PC-3 (cell line): ENCODE measurements at regions not wholly inside any gene's neighbourhood (a gene's known extent, or its start where the extent isn't known, plus 50 kb on each side); places are given as distances from the start of the nearest gene placed in this dataset.

ENCODE experiments used
- ATAC-seq: fragments of 200-7000 bp; cut with Tn5 transposase; 2 replicates; pipeline ENCODE4 v1.9.1; 2020; ENCODE audit warnings: mild to moderate bottlenecking, moderate library complexity
- BruUV-seq: library from RNA; stranded (reverse); fragments of 400-500 nt; replicated peaks from 2 replicates; lab custom pipeline; 2021; lab: Mats Ljungman, UMichigan
- CTCF ChIA-PET: fragments of 300-600 bp; sonication (Branson Sonifier 250); formaldehyde crosslinking; loops from one replicate; lab custom pipeline; 2022; ENCODE audit warnings: antibody characterized with exemption; lab: Charles Lee
- POLR2A ChIA-PET: fragments of 300-600 bp; sonication (Branson Sonifier 250); formaldehyde crosslinking; loops from one replicate; lab custom pipeline; 2022; ENCODE audit warnings: antibody characterized with exemption; ENCODE audit not compliant: unreplicated experiment; lab: Charles Lee
- DNase-seq: peaks from one replicate; pipeline ENCODE4 v3.0.0-alpha.2; 2015
- H2AFZ ChIP-seq: fragments of 300-600 bp; sonication (generic); 2 replicates; pipeline ENCODE4 v1.6.0; 2016; ENCODE audit warnings: antibody characterized with exemption, low read length
- H3F3A ChIP-seq: fragments of 300-600 bp; sonication (generic); one replicate; pipeline ENCODE4 v1.6.0; 2017; ENCODE audit warnings: antibody characterized with exemption, low read length, control low read depth, mild to moderate bottlenecking; ENCODE audit not compliant: unreplicated experiment
- H3K27ac ChIP-seq: fragments of 300-600 bp; sonication (generic); 2 replicates; pipeline ENCODE4 v1.5.1; 2016; ENCODE audit warnings: mild to moderate bottlenecking, low read length
- H3K27me3 ChIP-seq: fragments of 300-600 bp; sonication (generic); 2 replicates; pipeline ENCODE4 v1.6.1; 2016; ENCODE audit warnings: low read length, mixed read lengths
- H3K36me3 ChIP-seq: fragments of 300-600 bp; sonication (generic); 2 replicates; pipeline ENCODE4 v1.6.1; 2016; ENCODE audit warnings: low read depth, mixed run types, low read length, mixed read lengths
- H3K4me1 ChIP-seq: fragments of 300-600 bp; sonication (generic); 2 replicates; pipeline ENCODE4 v1.5.1; 2016; ENCODE audit warnings: low read length; ENCODE audit not compliant: insufficient read depth
- H3K4me2 ChIP-seq: fragments of 300-600 bp; sonication (generic); 2 replicates; pipeline ENCODE4 v1.6.0; 2016; ENCODE audit warnings: low read length
- H3K4me3 ChIP-seq: fragments of 300-600 bp; sonication (generic); 2 replicates; pipeline ENCODE4 v1.5.1; 2016; ENCODE audit warnings: mild to moderate bottlenecking, low read length, mixed read lengths
- H3K79me2 ChIP-seq: fragments of 300-600 bp; sonication (generic); 2 replicates; pipeline ENCODE4 v1.6.1; 2017; ENCODE audit warnings: low read length, mixed read lengths
- H3K9ac ChIP-seq: fragments of 300-600 bp; sonication (generic); 2 replicates; pipeline ENCODE4 v1.6.0; 2016; ENCODE audit warnings: mild to moderate bottlenecking, low read length
- H3K9me2 ChIP-seq: fragments of 300-600 bp; sonication (generic); replicated peaks from 2 replicates; pipeline ENCODE4 v1.6.1; 2016; ENCODE audit warnings: mixed run types, low read length, mixed read lengths
- H3K9me3 ChIP-seq: fragments of 300-600 bp; sonication (generic); 2 replicates; pipeline ENCODE4 v1.6.1; 2016; ENCODE audit warnings: low read length, mixed read lengths
- H4K20me1 ChIP-seq: fragments of 300-600 bp; sonication (generic); 2 replicates; pipeline ENCODE4 v1.6.1; 2016; ENCODE audit warnings: low read length, mixed read lengths
- CTCF ChIP-seq: fragments of 300-600 bp; sonication (generic); conservative IDR thresholded peaks from 2 replicates; pipeline ENCODE4 v1.5.1; 2017; ENCODE audit warnings: antibody characterized with exemption, low read depth, mild to moderate bottlenecking, low read length
- EZH2 ChIP-seq: fragments of 300-600 bp; sonication (generic); IDR thresholded peaks from one replicate; pipeline ENCODE4 v1.6.1; 2017; ENCODE audit warnings: antibody characterized with exemption, mild to moderate bottlenecking, low read length; ENCODE audit not compliant: unreplicated experiment
- EZH2phosphoT487 ChIP-seq: fragments of 300-600 bp; sonication (generic); IDR thresholded peaks from 2 replicates; pipeline ENCODE4 v1.6.1; 2018; ENCODE audit warnings: mild to moderate bottlenecking, antibody characterized with exemption, low read length, borderline replicate concordance
- intact Hi-C: fragments of 100-400 bp; cut with micrococcal nuclease; formaldehyde crosslinking; loops from 2 replicates; pipeline ENCODE4 v1.9.0; 2023

- ATAC-seq (no peak), DNase-seq (no peak)
- H3K9ac ChIP-seq: no peak overlapping the region
- no peaks in the 10 kb centered on the region for H3K9me2 ChIP-seq
- ChIA-PET CTCF (no interaction called here), POLR2A (no interaction called here)
- TF ChIP-seq EZH2 (no peak), CTCF (no peak), EZH2phosphoT487 (no peak)
- no peak overlapping the region for H3K27ac ChIP-seq
- no TSS peak for BruUV-seq
- H3K4me1 ChIP-seq: no peaks in the 10 kb centered on the region
- no peaks in the 10 kb centered on the region for H3K36me3 ChIP-seq
- H2AFZ ChIP-seq: no peak overlapping the region
- H3K79me2 ChIP-seq: no peaks in the 10 kb centered on the region
- H3K4me3 ChIP-seq: no peak overlapping the region
- no peaks in the 10 kb centered on the region for H3K27me3 ChIP-seq
- H4K20me1 ChIP-seq: no peaks in the 10 kb centered on the region
- no peaks in the 10 kb centered on the region for H3F3A ChIP-seq
- H3K9me3 ChIP-seq: no peaks in the 10 kb centered on the region
- H3K4me2 ChIP-seq: no peak overlapping the region
- intact Hi-C loops: no loop called here
These were observed 316.7 kb upstream of the RORA start for GRCh38 chr15:61545763-61546162.

DNA sequence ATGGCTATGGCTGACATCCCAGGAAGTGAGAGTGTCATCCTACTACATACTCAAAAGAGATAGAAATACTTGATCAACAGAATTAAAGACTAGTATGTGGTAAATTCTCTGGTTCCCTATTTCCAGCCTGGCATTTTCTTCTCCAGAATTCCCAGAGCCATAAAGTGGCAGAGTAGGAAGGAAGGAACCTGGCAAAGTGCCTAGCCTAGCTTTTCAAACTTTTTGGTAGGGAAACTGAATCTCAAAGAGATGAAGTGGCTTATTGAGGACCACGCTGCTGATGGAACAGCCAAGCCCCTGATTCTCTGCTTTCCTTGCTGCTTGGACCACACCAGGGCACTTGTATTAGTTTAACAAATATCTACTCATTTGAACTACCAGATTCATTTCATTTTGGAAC is 312.4 kb upstream of the RORA start:
- Histone ChIP-seq H3K36me3 (no peaks in the 10 kb centered on the region), H3K9me2 (no peaks in the 10 kb centered on the region), H3K79me2 (no peaks in the 10 kb centered on the region), H3F3A (no peaks in the 10 kb centered on the region), H3K27me3 (peaks cover 12% of the 10 kb centered on the region; the same call in 1 of the 2 replicates), H4K20me1 (no peaks in the 10 kb centered on the region), H2AFZ (no peak overlapping the region), H3K9me3 (no peaks in the 10 kb centered on the region), H3K4me3 (no peak overlapping the region), H3K4me1 (no peaks in the 10 kb centered on the region), H3K27ac (no peak overlapping the region), H3K4me2 (no peak overlapping the region), H3K9ac (no peak overlapping the region)
- POLR2A ChIA-PET: no interaction called here
- no TSS peak for BruUV-seq
- DNase-seq: no peak
- CTCF ChIA-PET: no interaction called here
- no peak for ATAC-seq
- TF ChIP-seq CTCF (no peak), EZH2 (no peak), EZH2phosphoT487 (no peak)
- intact Hi-C loops: no loop called here

GRCh38 chr15:61537337-61537736 is 308.2 kb upstream of the RORA start:
- no peaks in the 10 kb centered on the region for H3K9me3 ChIP-seq
- no peaks in the 10 kb centered on the region for H3K36me3 ChIP-seq
- H3K27me3 ChIP-seq: peaks cover 29% of the 10 kb centered on the region
- H3K4me2 ChIP-seq: no peak overlapping the region
- no peaks in the 10 kb centered on the region for H3F3A ChIP-seq
- no peaks in the 10 kb centered on the region for H3K79me2 ChIP-seq
- no peak overlapping the region for H3K9ac ChIP-seq
- H3K4me3 ChIP-seq: no peak overlapping the region
- H3K27ac ChIP-seq: no peak overlapping the region
- no TSS peak for BruUV-seq
- H4K20me1 ChIP-seq: no peaks in the 10 kb centered on the region
- no peak for DNase-seq
- ChIA-PET POLR2A (no interaction called here), CTCF (no interaction called here)
- intact Hi-C loops: no loop called here
- TF ChIP-seq EZH2phosphoT487 (no peak), EZH2 (no peak), CTCF (no peak)
- H2AFZ ChIP-seq: no peak overlapping the region
- no peaks in the 10 kb centered on the region for H3K4me1 ChIP-seq
- no peak for ATAC-seq
- H3K9me2 ChIP-seq: no peaks in the 10 kb centered on the region
